ENCODE measurements at regions not wholly inside any gene's neighbourhood (a gene's known extent, or its start where the extent isn't known, plus 50 kb on each side); places are given as distances from the start of the nearest gene placed in this dataset.
A peak's percentile ranks its signal among the peaks of the same experiment; 100 is the strongest.
"Not testable (repeated sequence)": the region's sequence is repeated elsewhere in the genome, so short reads cannot be mapped to it uniquely, and the experiment has no call there.

- peaks cover 7% of the 10 kb centered on the region for H3K27me3 Mint-ChIP-seq
- peak overlapping the region; percentile 70 for H3K27ac Mint-ChIP-seq
- intact Hi-C loops (cut with micrococcal nuclease) = no loop called here
- H3K36me3 Mint-ChIP-seq (ENCODE audit: low read depth) = peaks cover 6% of the 10 kb centered on the region
- peaks cover 46% of the 10 kb centered on the region for H3K4me1 Mint-ChIP-seq (ENCODE audit: low read depth)
- H3K4me3 Mint-ChIP-seq = peak overlapping the region; percentile 51
- H3K9me3 Mint-ChIP-seq = no peaks in the 10 kb centered on the region
These were observed 55.2 kb upstream of the MRTFB start for GRCh38 chr16:14015948-14016347.

- H3K4me3 Mint-ChIP-seq; H3K36me3 Mint-ChIP-seq (ENCODE audit: low read depth); intact Hi-C loops (cut with micrococcal nuclease); H3K27me3 Mint-ChIP-seq; H3K9me3 Mint-ChIP-seq: not testable (repeated sequence)
- peak overlapping the region; percentile 70 for H3K27ac Mint-ChIP-seq
- H3K4me1 Mint-ChIP-seq (ENCODE audit: low read depth) = peaks cover 42% of the 10 kb centered on the region
These were observed 54.8 kb upstream of the MRTFB start for GRCh38 chr16:14016362-14016761.

GRCh38 chr16:14017886-14018285 lies 53.2 kb upstream of the MRTFB start:
- H3K9me3 Mint-ChIP-seq = no peaks in the 10 kb centered on the region
- intact Hi-C loops (cut with micrococcal nuclease) = no loop called here
- peaks cover 4% of the 10 kb centered on the region for H3K27me3 Mint-ChIP-seq
- no peak overlapping the region for H3K27ac Mint-ChIP-seq
- H3K4me3 Mint-ChIP-seq = no peak overlapping the region
- peaks cover 37% of the 10 kb centered on the region for H3K4me1 Mint-ChIP-seq (ENCODE audit: low read depth)
- H3K36me3 Mint-ChIP-seq (ENCODE audit: low read depth) = no peaks in the 10 kb centered on the region

- Mint-ChIP-seq H3K36me3 (ENCODE audit: low read depth) (no peaks in the 10 kb centered on the region), H3K4me3 (no peak overlapping the region), H3K27ac (no peak overlapping the region), H3K4me1 (ENCODE audit: low read depth) (peaks cover 34% of the 10 kb centered on the region), H3K9me3 (no peaks in the 10 kb centered on the region), H3K27me3 (peaks cover 2% of the 10 kb centered on the region)
- intact Hi-C loops (cut with micrococcal nuclease) = no loop called here
These were observed 52.3 kb upstream of the MRTFB start for GRCh38 chr16:14018851-14019250.

- peaks cover 31% of the 10 kb centered on the region for H3K4me1 Mint-ChIP-seq (ENCODE audit: low read depth)
- intact Hi-C loops (cut with micrococcal nuclease) = no loop called here
These were observed 51.0 kb upstream of the MRTFB start for GRCh38 chr16:14020141-14020540.

More at GRCh38 chr16:14020141-14020540, 51.0 kb upstream of the MRTFB start:
- no peaks in the 10 kb centered on the region for H3K9me3 Mint-ChIP-seq
- no peak overlapping the region for H3K27ac Mint-ChIP-seq
- no peak overlapping the region for H3K4me3 Mint-ChIP-seq
- peaks cover 2% of the 10 kb centered on the region for H3K27me3 Mint-ChIP-seq
- no peaks in the 10 kb centered on the region for H3K36me3 Mint-ChIP-seq (ENCODE audit: low read depth)
